G401.6 (cell line): ENCODE measurements at regions not wholly inside any gene's neighbourhood (a gene's known extent, or its start where the extent isn't known, plus 50 kb on each side); places are given as distances from the start of the nearest gene placed in this dataset.

ENCODE experiments used
- FAIRE-seq: peaks from 2 replicates; lab custom pipeline; 2012; peaks lifted over from hg19 to GRCh38; lab: Jason Lieb, UNC

DNA sequence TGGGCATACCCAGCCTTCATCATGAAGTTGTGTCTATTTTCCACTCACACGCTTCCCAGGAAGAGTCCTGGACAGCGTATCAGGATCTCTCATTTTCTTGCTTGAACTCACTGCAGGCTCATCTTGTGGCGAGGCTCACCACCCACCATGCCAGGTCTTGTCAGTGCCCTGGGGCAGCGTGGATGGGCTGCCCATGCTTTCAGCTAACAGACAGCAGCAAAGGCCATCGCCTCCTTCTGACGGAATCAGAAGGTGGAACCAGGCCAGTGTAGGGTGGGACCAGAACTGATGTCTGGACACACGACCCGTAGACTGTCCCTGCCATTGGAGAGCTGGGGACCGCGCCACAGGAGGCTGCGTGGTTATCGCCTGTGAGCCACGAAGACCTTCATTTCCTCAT, 169.4 kb downstream of the FOXL1 start:
- FAIRE-seq, result no peak

DNA sequence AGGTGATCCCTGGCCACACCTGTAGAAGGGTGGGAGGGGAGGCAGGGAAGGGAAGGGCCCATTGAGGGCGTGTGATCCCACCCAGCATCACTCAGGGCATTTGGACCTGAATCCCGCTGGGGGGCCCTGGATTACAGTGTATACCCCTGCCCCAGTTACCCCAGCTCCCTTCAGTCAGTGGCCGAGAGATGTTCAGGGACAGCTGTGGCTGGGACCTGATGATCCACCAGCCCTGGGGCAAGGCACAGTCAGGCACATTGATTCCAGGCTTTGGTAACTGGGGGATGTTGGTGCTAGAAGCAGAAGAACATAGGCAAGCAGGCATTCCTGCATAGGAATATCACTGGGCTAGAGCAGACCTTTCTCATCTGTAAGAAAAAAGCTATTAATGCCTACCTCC, 170.3 kb downstream of the FOXL1 start:
- FAIRE-seq, result no peak

DNA sequence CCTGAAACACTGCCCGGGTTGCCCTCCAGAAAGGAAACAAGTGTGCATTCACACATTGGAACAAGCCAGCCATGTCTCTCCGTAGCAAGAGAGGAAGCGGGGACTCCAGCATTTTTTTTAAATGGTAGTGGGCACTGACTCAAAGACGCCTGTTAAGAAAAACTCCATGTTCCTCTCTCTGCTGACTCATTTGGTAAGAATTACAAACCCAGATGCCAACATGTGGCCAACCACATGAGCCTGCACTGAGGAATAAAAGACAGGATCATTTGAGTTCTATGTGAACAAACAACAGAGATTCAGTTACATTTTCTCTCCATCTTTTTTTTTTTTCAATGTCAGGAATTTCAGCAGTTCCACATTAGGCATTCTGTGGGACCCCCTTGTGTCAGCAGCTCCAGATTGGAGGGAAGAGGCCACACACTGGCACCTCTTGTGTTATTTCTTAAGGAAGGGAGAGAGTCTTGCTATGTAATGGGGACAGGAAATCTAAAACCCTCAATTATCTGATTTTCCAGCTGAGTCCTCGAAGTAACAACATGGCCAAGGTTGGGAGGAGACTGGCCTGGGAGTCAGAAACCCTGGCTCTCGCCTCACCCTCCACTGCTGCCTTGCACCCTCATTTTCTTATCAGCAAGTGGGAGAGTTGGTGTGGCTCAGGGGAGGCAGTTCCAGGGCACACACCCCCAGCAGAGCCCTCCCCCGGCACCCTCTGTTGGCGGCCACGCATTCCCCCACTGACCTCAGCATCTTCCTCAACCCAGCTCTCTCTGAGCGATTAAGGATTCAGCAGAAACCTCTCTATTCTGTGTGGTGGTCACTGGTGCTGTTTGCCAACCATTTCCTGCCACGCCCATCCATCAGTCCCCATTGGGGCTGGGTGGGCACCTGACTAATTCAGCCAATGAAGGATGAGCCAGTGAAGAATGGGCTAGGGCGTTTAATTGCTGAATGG, 173.0 kb downstream of the FOXL1 start:
- FAIRE-seq, result no peak

DNA sequence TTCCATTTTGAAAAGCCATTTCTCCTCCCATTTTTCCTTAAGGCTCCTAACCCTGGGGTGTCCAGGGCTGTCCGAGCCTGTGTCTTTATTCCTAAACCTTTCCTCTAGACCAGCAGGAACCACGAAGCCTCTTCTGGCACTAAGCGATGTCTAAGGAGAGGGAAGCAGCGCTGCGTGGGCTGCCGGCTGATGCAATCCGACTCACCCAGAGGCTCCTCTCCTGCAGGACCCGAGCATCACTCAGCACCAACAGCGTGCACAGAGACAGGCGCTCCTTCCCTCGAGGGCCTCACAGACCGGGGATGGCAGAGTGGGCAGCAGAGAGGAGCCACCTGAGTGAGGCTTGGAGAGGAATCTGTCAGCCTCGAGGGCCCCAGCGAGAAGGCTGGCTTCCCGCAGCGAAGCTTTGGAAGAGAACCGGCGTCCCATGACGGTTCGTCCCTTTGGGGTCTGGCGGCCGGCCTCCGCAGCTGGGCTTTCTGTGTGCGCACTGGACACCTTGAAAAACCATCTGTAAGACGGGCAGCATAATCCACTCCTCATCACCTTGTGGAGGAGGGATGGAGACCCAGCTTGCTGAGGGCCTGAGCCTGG, 174.3 kb downstream of the FOXL1 start:
- FAIRE-seq, result no peak

DNA sequence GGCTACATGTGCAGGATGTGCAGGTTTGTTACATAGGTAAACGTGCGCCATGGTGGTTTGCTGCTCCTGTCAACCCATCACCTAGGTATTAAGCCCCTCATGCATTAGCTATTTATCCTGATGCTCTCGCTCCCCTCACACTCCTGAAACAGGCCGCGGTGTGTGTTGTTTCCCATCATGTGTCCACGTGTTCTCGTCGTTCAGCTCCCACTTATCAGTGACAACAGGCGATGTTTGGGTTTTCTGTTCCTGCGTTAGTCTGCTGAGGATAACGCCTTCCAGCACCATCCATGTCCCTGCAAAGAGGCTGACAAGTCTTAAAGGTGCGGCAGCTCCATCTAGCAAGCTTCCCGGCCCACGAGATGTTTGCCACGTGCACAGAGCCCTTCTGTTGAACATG, 175.1 kb downstream of the FOXL1 start:
- no peak for FAIRE-seq

DNA sequence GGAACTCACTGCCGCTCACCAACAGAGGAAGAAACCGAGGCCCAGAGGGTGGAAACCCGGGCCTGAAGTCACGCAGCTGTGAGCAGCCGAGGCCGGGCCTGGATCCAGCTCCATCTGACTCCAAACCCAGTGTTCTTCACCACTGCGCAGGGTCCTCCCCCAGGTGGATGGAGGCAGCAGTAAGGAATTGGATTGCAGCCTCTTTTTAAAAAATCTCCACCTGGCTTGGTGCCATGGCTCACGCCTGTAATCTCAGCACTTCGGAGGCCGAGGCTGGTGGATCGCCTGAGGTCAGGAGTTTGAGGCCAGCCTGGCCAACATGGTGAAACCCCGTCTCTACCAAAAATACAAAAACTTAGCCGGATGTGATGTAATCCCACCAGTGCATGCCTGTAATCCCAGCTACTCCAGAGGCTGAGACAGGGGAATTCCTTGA, 177.2 kb downstream of the FOXL1 start:
- FAIRE-seq, result no peak

DNA sequence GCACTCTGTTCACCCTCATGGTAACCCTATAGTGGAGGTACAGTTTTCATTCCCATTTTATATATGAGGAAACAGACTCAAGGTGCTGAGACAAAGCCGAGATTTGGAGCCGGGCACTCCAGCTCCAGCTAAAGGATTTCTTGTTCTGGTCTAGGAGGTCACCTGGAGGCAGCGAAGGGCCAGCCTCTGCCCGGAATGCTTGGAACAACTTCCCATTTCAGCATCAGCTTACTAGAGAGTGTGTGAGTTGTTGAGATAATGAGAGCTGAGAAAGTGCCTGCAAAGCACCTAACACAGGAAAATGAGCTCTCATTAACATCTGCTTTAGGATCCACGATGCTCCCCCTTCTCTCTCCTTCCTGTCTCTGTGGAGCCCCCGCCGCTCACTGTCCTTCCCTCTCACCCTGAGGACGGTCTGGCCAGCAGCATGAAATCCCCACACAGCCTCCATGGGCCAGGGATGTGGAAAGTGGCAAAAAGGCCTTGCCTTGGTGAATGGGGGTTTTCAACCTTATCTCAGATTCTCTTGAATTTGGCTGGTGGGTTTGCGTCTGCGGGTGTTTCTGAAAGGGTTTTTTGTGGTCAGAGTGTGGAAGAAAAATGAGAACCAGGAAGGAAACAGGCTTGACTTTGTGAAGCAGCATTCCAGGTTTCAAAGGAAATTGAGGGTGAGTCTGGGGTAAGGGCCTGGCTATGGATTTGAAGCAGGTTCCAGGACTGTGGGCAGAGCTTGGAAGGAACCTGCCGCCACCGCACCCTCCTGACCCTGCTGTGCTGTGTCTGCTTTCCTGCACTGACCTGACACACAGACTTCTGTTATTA, 178.7 kb downstream of the FOXL1 start:
- no peak for FAIRE-seq

DNA sequence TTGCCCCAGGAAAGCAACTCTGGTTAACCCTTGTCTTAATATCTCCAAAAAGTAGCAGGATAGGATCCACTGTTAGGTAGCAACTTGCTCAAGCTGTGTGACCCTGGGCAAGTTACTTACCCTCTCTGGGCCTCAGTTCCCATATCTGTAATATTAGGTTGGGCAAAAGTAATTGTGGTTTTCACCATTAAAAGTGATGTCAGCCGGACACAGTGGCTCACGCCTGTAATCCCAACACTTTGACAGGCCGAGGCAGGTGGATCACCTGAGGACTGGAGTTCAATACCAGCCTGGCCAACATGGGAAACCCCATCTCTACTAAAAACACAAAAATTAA, 179.3 kb downstream of the FOXL1 start:
- FAIRE-seq, result no peak

DNA sequence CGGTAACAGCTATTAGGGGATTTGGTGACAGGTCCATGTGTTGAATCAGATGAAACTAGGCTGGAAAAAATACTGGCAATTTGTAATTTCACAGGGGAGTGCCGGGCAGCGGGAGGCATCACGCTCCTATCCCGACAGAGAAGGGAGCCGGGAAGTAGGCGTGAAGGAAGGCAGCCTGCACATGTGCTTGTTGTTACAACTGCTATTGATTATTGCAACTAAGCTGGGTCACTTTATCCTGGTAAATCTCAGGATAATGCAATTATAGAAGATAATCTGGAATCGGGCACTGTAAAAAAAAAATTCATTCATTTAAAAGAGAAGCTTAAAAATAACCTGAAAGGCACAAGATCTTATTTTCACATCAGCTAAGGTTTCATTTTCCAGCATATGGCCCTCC, 180.6 kb downstream of the FOXL1 start:
- no peak for FAIRE-seq

DNA sequence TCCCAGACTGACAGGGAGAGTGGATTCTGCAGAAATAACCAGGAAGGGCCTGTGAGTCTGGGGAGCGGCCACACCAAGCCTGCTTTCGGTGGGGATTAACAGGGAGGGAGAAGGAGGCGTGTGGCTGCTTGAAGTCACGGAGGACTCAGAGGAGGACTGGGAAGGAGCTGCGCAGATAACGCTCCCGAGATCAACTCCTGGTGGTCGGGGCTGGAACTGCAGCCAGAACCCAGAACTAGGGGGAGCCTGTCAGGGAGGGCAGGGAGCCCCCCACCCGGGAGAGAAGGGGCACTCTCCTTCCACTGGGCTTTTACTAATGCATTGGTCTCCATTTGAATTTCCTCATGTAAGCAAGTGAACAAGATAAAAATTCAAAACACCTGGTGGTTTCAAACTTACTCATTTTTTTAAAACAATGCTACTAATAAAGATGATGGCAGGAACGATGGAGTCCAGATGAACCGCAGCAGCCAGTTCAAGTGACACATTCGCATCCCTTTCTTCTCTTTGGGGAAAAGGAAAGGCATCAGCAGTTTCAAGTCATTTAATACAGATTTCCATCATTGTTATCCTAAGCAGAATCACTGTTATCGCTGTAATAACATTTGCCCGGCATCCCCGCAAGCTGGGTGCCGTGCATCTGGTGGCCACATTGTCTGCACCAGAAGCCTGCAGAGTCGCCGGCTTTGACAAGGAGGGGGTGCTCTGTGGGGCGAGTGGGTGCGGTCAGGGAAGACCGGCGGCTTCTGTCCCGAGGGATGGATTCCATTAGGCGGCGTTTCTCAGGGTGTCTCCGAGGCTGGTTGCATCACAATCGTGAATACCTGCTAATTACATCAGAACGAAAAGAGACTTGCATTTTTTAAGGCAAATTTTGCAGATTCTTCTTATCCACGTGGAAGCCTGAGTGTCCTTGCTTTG, 183.0 kb downstream of the FOXL1 start:
- no peak for FAIRE-seq

DNA sequence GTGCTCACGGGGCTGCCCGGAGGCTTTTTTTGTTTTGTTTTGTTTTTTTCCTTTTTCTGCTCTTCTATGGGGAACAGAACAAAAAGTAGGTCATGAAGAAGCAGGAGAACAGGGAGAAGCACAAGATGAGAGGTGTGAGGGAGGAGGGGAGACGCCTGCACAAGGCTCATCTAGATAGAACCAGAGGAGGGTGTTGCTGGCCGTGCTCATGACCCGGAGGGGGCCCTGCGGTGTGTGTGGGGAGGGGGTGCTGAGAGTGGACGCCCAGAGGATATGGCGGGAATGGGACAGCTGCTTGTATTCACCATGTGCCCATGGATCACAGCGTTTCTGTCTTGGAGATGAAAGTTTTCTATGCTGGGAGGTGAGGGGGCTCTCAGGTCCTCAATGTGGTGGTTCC, 183.7 kb downstream of the FOXL1 start:
- FAIRE-seq, result no peak

DNA sequence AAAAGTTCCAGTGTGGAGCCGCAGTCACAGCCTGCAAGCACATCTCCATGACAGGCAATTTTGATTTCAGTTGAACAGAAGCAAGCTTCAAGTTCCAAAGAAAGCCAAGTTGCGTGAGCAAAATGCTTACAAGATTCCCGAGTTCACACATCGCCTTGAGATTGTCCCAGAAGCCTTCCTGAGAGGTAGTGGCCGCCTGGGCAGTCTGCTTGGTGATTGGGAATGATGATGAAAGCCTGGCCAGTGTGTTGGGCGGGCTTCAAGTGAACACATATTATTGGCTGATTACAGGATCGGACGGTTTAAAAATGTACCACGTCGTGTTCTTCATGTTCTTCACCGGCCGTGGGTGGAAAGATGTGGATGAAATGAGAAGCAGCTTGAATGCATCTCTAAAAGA, 185.5 kb downstream of the FOXL1 start:
- no peak for FAIRE-seq

DNA sequence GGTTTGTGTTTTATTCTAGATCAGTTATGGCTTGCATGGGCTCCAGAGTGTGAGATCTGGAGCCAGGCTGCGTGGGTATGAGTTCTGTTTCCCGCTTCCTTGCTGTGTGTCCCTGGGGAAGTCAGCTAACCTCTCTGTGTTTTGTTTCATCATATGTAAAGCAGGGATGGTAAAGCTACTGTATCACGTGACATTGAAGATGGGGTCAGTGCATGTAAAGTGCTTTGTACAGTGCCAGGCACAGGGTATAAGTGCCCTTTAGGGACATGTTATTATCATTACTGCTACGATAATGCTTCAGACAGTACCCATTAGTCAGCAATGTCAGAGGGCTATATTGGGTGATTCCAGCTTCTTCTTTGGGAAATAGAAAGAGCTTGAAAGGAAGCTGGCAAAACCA, 186.2 kb downstream of the FOXL1 start:
- no peak for FAIRE-seq

DNA sequence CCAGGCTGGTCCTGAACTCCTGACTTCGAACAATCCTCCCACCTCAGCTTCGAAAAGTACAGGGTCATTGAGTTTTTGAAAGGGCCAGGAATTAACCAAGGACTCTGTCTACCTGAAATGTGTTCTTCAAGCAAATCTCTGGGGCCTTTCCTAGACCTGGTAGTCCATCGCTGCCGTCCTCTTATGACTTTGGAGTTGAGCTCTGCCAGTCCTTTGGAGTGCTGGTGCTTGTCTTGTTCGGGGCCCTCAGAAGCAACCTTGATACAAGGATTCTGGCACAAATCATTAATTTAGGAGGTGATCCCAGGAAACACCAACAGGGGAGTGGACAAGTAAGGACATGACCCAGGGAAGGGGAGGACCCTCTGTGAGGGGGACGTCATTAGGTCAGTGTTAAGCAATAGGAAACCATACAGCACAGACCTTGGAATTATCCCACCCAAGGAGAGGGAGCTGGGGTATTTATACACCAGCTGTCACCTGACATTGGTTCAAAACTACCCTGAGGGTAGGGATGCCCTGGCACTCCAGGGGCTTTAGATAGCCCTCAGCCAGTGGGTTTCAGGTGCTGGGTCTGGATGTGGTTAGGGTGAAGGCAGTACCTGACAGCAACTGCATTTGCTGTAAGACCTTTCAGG, 187.2 kb downstream of the FOXL1 start:
- FAIRE-seq, result no peak

DNA sequence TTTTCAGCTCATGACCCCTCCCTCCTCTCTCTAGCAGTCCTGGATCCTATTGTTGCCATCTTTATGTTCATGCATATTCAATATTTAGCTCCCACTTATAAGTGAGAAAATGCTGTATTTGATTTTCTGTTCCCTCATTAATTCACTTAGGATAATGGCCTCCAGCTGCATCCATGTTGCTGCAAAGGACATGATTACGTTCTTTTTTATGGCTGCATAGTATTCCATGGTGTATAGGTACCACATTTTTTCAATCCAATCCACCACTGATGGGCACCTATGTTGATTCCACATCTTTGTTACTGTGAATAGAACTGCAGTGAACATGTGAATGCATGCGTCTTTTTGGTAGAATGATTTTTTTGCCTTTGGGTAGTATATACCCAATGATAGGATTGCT, 188.4 kb downstream of the FOXL1 start:
- FAIRE-seq, result no peak

DNA sequence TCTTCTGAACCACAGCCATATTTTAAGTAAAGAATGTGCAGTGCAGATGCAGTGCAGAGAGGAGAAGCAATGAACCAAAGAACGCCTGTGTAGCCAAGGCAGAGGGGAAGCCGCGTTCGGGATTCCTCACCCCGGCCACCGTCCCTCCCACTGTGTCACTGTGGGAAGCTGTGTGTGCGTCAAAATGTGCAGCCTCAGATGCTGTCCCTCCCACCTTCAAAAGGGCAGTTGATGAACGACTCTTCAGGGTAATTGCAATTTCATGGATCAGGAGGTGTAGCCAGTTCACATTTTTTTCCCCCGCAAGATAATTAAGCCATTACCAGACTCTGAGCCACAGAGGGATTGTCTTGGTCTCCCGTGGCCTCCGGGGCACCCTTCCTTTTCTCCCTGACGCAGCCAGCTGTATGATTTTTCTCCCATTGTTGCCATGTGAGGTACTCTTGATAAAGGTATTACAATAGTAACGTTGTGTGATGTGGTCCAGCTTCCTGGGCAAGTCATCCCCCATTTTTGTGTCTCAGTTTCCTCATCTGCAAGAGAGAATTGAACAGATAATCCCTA, 190.0 kb downstream of the FOXL1 start:
- FAIRE-seq, result no peak

DNA sequence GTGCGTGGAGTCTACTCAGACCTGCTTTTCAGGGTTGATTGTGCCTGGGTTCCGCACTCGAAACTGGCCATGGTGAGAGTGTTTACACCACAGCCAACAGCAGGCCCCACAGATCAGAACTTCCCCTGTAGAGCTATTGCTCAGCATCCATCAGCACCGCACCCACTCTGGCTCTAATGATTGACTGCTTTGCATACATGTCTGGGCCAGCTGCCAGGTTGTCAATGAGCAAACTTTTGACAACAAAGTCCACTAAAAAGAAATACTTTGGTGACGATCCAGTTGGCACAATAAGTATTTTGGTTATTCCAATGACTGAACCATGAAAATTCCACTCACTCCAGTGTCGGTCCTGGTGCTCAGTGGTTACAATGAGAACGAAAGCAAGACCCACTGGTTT, 190.7 kb downstream of the FOXL1 start:
- no peak for FAIRE-seq

DNA sequence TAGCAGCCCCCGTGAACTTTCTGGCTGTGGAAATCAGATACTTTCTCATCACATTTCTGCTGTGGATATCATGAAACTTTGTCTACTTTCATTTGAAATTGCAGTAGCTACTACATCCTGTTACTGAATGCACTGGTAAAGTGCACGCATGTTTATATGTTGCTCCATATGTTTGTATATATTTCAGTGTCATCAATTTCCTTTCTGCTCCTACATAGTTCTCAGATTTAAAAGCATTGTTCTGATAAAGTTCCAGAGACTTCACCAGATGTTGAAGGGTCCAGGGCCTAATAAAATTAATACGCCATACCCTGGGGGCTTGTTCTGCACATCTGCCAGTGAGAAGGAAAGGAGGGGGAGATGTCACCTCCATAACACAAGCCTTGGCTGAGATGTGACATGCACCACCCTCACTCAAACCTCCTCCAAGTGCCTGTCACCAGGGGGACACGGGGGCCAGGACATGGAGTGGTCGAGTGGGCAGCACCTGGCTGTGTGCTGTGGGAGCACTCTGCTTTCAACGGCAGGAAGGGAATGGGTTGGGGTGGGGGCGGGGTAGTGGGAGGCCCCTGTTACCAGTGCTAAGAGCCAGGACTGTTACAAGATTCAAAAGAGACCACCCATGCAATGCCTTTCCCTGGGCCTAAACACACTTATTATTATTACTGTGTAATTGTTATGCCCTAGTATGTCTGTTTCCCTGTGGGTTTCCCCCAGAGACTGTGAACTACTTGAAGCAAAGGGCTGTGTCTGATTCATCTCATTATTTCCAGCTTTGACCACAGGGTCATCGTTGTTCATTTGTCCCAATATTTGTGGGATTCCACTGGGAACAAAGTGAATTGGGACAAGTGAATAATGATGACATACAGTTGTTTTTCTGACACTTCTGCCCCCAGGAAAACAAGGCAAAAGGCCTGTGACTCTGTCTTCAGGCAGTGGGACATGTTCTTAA, 193.4 kb downstream of the FOXL1 start:
- no peak for FAIRE-seq

DNA sequence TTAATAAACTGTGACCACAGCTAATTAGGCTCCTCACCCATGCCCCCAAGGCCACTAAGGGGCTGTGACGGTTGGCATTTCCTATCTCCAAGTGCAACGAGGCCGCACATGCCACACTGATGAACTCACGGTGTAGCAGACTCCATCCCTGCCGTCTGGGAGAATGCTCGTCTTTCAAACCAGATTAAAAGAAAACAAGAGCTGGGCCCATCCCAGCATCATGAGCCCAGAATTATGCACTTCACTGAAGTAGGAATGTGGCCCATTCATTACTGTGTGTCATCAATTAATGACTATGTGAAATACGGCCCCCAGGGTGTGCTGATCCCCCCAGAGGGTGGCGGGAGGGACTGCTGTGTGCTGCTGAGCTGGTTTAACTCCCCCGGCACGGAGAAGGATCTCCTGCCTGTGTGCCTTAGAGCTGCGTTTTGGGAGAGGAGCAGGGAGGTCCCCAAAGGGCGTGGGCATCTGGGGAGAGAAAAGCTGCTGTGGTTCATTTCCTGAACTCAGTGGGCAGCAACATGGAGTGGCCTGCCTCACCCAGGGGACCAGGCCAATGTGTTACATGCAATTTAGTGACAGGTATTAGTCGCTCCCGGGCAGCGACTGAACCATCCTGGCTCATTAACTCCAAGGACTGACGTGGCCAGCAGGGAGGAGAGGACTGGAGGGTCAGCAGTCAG, 194.5 kb downstream of the FOXL1 start:
- FAIRE-seq, result no peak

DNA sequence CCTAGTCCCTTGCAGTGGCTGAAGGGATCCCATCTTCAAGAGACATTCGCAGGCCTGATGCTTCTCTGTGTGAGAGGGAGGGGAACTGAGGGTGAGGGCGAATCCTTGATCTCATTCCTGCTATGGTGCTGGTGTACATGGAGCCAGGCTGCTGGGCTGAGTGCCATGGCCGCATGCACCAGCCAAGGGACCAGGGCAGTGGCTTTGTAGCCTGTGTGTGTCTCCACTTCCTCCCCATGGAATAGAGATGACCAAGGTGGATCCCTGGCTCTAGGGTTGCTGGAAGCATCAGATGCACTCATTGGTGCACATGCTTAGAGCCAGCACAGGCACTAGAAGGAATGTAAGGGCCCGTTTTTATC, 195.0 kb downstream of the FOXL1 start:
- no peak for FAIRE-seq
